ENCODE measurements at regions not wholly inside any gene's neighbourhood (a gene's known extent, or its start where the extent isn't known, plus 50 kb on each side); places are given as distances from the start of the nearest gene placed in this dataset.
A peak's percentile ranks its signal among the peaks of the same experiment; 100 is the strongest.

DNA sequence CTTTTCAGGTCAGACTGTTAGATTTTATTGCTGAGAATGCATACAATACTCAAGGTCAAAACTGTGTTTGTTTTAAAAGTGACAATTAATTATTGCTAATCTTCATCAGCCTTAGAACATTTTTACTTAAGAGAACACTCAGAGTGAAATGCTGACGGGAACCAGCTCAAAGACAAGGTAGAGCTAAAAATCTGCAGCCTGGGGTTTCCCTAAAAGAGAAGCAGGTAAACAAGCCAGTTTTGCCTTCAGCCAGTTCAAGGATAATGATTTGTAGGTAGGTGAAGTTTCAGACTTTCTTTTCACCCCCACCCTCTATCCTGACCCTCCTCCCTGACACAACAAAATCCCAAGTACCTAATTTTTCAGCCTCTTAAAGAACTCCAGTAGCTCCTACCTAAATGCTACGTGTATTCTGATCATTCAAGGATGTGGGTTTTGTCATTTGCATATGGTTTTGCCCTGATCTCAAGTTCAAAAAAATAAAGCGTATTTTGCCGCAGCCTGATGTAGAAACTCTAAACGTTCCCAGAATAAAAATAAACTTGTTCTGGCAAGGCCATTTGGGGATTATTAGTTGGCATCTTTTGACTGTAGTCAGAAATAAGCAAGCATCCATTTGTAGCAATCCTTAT, 407.2 kb downstream of the EFNA5 start:
- DNase-seq (ENCODE audit: low read depth) = no peak

DNA sequence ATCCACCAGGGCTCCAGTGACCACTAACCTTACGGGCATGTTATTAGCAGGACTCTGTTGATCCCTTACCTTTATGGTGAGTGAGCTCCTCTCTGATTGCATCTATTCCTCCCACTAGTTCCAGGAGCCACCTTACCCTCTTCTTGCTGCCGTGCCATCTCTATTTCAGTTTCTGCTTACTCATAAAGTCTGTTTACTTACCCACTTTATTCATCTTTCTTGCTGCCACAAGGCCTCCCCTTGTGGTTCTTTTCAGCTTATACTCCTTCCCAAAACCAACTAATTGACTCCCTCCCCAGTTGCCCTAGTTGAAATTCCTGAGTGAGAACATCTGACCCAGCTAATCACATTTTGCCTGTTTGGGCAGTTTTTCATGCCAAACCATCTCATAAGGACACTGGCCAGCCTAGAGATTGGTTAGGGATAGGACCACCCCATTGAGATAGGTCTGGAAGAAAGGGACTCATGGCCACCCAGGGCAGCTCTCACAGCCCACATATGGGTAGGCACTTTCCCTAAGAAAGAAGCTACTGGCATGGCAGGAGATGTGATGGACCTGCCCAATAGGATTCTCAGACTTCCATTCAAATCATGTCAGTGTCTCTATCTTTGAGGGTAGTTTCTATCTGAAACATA, 412.7 kb downstream of the EFNA5 start:
- no peak for DNase-seq (ENCODE audit: low read depth)

DNA sequence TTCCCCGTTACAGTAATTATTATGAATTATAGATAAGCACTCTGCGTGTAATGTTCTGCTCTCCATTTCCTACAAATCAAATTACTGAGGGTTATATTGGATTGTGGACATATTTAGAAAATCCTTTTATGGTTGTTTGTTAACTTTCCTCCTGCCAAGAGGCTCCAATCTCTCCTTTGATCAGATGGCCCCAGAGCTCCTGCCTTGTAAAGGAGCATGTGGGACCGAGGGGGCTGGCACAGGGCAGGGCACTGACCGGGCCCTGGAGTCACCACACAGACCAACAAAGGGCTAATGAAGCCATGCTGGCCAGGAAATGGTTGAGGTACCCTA, 415.9 kb downstream of the EFNA5 start:
- DNase-seq (ENCODE audit: low read depth) = no peak

DNA sequence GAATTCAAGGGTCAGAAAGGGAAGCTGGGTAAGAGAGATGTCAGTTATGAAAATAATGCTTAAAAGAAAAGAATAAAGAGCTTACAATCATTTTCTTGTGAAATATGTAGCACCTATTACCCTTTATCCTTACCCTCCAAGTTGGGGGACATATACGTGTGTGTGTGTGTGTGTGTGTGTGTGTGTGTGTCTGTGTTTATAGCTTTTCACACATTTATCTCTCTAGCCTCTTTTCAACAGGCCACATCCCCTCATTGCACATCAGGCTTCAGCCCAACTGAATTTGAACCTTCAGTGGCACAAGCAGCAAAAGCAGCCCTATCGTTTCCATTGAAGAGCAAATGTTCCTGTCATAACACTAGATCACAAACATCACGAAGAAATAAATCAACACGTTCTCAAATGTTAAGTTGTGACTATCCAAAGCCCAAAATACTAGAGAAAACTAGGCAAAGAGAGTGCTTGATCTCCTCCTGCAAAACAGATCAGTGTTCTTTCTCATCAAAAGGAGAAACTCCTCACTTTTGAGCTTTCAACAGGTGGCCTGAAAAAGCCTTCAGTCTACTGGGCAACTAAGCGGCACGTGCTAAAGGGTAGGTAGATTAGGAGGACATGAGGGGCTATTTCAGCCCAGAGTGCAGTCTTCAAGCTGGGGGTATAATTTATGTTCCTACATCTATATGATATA, 416.4 kb downstream of the EFNA5 start:
- no peak for DNase-seq (ENCODE audit: low read depth)

DNA sequence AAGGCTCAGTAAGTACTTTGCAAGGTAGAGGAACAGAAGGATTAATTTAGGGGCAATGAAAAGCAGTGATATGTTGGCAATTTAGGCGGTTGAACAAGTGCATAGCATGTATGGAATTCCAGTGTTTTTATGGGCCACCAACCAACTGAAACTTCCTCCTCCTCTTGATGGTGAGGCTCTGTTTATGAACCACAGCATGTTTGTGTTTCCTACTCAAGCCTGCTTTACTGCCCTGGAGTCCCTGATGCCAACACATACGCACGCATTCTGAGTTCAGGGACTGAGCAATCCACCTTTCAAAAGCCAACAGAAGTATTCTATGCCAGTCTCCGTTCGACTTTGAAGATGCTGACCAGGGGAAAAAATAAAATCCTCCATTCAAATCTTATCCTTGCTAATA, 417.5 kb downstream of the EFNA5 start:
- DNase-seq (ENCODE audit: low read depth) = no peak

DNA sequence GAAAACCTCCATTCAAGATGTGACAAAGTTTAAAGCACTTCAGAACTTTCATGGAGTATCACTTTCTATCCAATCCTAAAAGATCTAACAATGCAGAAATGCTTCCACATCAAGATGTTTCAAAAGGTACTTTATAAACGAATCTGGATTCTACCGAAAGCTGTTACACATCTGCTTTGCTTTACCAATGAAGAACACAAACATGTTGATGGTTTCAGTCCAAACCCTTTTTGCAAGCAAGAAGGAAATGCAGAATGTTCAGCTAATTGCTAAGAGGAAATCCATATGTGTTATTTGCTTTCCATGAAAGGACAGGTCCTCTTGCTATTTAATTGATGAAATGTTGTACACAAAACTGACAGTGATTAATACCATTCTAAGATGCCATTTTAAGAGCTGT, 419.6 kb downstream of the EFNA5 start:
- DNase-seq (ENCODE audit: low read depth) = no peak

DNA sequence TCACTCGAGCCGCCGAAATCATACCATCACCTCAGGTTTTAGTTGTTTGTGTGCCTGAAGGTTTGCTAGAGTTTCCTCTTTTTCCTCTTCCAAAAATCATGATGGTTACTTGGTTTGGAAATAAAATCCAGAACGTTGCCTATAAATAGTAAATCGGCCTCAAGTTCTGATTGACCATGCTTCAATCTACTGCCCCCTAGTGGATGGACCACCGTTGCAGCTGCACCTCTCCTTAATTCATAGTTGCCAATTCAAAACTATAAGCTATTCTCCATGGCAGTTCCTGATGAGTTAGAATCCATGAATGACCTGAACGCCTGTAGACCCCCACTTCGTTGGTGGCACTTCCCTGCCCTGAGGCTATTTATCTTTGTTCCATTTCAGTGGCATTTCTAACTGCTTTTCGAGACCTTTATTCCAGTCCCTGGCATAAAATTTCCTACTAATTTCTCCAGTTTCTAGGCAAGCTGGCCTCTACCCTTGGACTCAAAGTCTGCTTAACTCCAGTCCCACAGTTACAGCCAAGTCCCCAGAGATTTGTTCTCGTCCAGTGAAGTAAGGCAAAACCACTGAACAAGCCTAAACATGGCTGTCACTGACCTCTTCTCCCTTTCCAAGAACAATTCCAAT, 422.6 kb downstream of the EFNA5 start:
- DNase-seq (ENCODE audit: low read depth) = no peak

DNA sequence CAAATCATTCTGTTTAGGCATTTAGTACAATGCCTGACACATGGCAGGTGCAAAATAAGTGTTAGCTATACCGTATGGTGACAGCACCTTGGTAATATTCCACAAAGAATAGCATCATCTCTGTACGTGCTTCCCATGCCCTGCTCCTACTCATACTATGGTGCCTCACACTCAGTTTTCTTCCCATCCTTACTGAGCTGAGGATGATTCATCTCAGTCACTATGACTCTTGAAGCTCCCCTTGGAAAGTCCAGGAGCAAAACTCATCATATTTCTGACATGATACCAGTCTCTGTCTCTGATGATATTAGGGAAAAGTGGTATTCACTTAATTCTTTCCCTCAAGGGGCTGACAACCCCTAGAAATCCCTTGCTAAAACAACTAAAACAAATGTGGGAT, 423.3 kb downstream of the EFNA5 start:
- peak; percentile 5 for DNase-seq (ENCODE audit: low read depth)

DNA sequence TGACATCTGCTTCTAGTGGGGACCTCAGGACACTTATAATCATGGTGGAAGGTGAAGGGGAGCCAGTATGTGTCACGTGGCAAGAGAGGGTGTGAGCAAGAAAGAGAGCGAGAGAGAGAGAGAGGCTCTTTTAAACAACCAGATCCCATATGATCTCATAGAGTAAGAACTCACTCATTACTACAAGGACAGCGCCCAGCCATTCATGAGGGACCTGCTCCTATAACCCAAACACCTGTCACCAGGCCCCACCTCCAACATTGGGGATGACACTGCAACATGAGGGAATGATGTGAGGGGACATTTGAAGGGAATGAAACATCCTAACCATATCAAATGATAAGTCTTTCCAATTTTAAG, 427.5 kb downstream of the EFNA5 start:
- DNase-seq (ENCODE audit: low read depth) = no peak

DNA sequence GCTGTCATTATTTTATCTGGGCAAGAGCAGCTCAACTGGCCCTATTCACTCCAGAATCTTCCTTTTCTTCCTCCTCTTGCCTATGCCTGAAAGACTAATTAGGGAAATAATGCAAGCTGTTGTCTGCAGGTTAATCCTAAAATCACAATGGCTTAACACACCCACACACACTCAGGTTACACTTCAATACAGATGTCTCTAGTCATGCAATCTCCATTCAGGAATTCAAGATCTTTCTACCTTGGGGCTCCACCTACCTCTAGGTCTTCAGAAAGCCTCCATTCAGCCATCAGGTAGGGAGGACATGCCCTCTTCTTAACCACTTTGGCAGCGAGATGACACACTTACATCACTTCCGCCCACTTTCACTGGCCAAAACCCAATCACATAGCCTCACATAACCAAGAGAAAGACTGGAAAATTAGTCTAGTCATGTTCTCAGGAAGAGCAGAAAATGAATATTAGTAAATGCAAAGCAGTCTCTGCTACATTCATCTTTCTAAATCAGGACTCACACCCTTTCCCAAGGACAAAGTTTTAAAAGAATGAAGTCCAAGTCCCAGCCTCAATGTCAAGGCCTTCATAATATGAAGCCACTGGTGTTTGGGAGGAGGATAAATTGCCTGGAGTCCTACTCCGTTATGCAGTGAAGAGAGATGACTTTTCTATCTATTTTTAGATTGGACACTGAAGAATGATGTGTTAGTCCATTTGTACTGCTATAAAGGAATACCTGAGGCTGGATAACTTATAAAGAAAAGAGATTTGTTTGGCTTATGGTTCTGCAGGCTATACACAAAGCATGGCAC, 428.1 kb downstream of the EFNA5 start:
- no peak for DNase-seq (ENCODE audit: low read depth)

DNA sequence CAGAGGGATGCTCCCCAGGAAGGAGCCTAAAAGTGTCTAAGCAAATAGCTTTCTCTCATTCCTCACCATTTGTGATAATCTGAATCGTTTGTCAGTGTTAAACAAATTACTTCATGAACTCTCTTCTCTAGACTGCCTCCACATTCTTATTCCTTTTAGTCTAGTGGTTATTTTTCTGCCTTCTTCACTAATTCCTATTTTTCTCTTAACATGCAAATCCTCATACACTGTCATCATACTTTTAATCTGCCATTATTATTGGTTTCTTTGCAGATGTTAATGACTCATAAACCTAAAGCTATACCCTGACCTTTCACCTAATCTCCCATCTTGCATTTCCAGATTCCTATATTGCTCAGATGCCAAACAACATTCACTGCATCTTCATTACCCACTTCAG, 428.9 kb downstream of the EFNA5 start:
- DNase-seq (ENCODE audit: low read depth) = no peak

DNA sequence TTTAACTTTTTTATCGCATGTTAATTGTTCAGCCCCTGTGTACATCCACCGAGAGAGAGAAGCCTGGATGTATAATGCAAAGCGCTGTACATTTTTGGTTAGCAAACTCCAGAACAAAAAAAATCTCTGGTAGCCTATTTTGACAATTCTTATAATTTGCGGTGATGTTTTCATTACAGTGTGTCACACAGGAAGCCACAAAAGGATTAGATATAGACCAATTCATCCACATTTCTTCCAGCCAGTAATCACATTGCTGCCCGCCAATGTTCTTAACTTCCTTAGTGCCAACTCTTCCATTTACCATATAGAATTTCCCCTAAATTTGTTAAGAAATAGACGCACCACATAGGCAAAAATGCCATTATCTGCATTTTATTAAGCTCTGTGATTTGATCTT, 435.6 kb downstream of the EFNA5 start:
- no peak for DNase-seq (ENCODE audit: low read depth)

DNA sequence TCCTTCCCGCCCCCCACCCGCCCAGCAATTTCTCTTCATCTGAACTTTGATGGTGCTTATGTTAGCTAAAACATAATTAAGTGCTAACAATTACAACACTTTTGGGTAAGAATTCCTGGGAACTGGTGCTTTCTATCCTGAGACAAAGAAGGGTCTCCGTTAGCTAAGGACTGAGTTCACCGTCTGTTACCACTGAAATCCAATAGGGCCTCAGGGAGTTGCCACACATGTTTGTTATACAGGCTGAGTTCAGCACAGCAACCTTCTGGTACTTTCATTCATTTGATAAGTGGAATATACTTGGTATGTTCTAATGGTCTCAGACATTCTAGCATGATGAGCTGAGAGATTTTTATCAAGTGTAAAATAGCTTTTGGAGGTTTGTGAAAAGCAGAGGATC, 437.9 kb downstream of the EFNA5 start:
- no peak for DNase-seq (ENCODE audit: low read depth)

DNA sequence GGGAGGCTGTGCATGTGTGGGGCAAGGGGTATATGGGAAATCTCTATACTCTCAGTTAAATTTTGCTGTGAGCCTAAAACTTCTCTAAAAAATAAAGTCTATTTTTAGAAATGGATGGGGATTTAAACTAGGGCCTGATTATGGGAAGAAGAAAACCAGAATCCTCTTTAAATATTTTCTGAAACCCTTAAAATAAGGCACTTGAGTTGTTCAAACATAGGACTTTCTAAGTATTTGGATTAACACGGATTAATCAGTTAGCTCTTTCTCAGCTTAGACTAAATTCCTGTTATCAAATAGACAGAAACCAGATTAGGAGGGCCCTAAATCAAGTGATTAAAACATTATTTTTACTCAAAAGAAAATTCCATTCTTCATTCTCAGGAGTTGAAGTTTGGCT, 438.4 kb downstream of the EFNA5 start:
- DNase-seq (ENCODE audit: low read depth) = no peak

DNA sequence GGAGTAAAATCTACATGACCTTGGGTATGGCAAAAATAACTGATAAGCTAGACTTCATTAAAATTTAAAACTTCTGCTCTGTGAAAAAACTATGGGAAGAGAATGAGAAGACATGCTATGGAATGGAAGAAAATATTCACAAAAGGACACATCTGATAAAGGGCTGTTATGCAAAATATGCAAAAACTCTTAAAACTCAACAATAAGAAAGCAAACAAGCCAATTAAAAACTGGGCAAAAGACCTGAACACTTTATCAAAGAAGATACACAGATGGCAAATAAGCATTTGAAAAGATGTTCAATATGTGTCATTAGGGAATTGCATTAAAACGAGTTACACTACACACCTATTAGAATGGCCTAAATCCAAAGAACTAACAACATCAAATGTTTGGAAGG, 439.5 kb downstream of the EFNA5 start:
- DNase-seq (ENCODE audit: low read depth) = no peak

DNA sequence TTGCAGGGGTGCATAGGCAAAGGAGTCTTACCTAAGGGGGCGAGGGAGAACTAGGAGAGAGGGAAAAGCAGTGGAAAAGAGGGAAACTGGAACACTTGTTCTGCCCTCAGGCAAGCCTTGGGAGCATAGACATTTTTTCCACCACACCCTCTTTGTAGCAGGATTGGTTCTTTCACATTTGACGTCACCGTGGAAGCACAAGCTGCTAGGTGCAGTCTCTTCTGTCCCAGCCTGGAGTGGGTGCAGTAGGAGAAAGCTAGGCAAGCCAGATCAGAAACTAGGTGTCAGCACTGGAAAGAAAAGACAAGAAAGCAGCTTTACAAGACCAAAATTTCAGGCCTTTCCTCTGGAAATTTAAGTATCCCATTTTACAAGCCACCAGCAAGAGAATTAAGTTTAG, 440.4 kb downstream of the EFNA5 start:
- DNase-seq (ENCODE audit: low read depth) = no peak

DNA sequence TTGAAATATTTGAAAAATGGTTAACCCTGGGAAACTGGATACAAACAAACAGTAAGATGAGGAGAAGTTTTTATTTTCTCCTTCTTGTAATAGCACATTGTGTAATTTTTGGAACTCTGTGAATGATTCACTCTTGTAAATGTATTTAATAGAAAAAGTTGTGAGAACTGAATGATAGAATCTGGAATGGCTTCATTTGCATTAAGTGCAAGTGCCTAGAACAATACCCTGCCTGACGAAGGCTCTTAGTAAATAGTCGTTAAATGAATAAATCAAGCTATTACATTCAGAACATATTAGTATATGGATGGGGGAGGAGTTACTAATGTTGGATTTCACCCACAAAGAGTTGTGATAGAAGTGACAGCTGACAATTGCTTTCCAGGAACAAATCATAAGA, 442.5 kb downstream of the EFNA5 start:
- DNase-seq (ENCODE audit: low read depth) = no peak

DNA sequence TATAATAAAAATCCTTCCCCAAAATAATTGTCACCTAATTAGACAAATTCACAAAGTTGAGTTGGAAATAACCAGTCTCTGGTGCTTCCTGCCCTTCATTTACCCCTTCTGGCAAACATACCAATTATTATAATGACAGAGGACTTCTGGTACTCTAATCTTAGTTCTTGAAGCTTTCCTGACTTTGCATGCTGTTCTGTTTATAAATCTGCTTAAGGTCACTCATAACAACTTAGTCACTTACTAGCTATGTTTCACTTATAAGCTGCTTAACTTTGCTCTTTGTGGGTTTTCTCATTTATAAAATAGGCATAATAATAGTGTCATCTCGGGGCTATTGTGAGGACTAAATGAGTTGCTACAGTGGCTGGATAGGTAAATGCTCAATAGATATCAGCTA, 446.5 kb downstream of the EFNA5 start:
- DNase-seq (ENCODE audit: low read depth) = no peak

DNA sequence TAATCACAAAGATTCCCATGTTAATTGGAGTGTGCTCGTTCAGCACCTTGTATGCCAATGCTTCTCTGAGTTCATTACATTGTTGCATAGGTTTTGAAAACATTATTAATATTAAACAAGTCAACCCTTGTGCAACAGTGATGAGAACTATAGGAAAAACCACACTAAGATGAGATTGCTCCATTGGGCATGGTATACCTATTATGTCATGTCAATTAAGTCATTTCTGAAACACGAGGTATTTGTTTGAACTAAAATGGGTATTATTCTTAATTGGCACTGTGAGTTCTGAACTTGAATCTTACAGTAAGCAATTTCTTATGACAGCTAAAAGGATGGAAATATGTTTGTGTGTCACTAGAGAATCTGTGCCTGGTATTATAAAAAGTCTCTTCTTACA, 447.7 kb downstream of the EFNA5 start:
- no peak for DNase-seq (ENCODE audit: low read depth)

DNA sequence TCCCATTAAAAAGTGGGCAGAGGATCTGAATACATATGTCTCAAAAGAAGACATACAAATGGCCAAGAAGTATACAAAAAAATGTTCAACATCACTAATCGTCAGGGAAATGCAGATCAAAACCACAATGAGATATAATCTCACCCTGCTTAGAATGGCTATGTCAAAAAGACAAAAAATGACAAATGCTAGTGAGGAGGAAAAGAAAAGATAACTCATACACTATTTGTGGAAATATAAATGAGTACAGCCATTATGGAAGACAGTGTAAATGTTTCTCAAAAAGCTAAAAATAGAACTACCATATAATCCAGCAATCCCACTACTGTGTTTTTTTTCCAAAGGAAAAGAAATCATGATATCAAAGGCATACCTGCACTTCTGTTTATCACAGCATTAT, 450.7 kb downstream of the EFNA5 start:
- DNase-seq (ENCODE audit: low read depth) = no peak

DNA sequence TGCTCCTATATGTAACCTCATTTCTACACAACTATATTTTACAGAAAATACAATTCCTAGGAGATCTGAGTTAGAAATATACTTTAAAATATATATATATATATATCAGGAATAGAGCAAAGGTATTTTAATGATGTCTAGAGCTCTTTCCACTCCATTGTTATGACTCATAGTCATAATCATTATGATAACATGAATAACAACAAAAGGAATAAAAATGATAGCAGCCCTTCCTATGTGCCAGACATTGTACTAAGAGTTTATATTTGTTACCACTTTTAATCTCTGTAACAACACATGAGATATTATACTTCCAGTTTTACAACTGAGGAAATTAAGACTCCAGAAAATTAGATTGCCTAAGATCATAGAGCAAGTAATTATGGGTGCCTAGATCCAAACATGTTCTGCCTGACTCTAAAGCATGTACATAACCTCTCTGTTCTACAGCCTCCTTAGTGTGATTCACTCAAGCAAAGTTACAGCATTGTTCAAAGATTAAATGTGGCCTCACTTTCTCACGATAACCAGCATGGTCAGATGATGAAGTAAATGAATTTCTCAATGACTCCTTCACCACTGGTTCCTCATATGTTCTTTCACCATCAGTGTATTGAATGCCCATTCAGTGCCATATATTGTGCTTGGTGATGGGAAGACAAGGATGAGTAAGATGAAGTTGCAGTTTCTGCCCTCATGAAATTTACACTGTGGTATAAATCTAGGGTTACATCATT, 452.1 kb downstream of the EFNA5 start:
- peak; percentile 33 for DNase-seq (ENCODE audit: low read depth)

DNA sequence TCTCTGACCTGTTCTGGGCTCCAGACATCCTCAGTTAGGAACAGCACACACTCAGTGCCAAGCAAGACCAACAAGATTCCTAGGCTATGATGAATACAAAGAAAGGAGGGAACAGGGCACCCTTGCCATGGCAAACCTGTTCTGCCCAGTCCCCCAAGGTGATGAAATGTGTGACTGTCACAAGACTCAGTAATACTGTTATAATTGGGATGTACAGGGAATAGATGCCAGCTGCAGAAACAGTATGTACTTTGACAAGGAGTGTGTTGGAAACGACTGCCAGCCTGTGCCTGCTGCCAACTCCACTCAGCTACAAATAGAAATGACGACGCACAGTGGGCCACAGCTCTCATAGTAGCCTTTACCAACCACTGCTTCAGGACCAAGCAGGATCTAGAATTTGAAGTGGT, 453.0 kb downstream of the EFNA5 start:
- DNase-seq (ENCODE audit: low read depth) = no peak
